Adrenal gland (tissue), 9 donors: ENCODE measurements at regions not wholly inside any gene's neighbourhood (a gene's known extent, or its start where the extent isn't known, plus 50 kb on each side); places are given as distances from the start of the nearest gene placed in this dataset.
"Not testable (repeated sequence)": the region's sequence is repeated elsewhere in the genome, so short reads cannot be mapped to it uniquely, and the experiment has no call there.

ENCODE experiments used
- DNase-seq, 7 donors: peaks; one replicate each; pipeline ENCODE4 v3.0.0-alpha.2; 2019 to 2020
- H3K27ac ChIP-seq, 5 donors: fragments of 200-600 bp; sonication (generic) in 4 of 5; 1 replicate in 3 of 5; 2 replicates in 2 of 5; pipeline versions ENCODE4 v1.5.1 to v1.8.0; 2016 to 2020; ENCODE audit warnings: mild to moderate bottlenecking in 1 of 5
- H3K27me3 ChIP-seq: fragments of 200-600 bp; 2 replicates; pipeline ENCODE4 v1.8.0; 2021
- H3K36me3 ChIP-seq, 2 donors: fragments of 200-600 bp; replicated peaks in 1 of 2; 1 replicate in 1 of 2; 2 replicates in 1 of 2; pipeline versions ENCODE4 v1.5.1 to v1.8.0; 2018 to 2022
- H3K4me1 ChIP-seq, 2 donors: fragments of 200-600 bp; replicated peaks in 1 of 2; 1 replicate in 1 of 2; 2 replicates in 1 of 2; pipeline versions ENCODE4 v1.5.1 to v1.8.0; 2018 to 2021
- H3K4me3 ChIP-seq, 4 donors: fragments of 200-600 bp; sonication (generic) in 3 of 4; one replicate each; pipeline ENCODE4 v1.5.1; 2016 to 2018
- H3K9me3 ChIP-seq, 3 donors: fragments of 200-600 bp; sonication (generic) in 1 of 3; replicated peaks in 1 of 3; 1 replicate in 2 of 3; 2 replicates in 1 of 3; pipeline versions ENCODE4 v1.5.1 to v1.8.0; 2016 to 2021
- CTCF ChIP-seq, 6 experiments: fragments of 450-650 bp in 4 of 6; fragments of 200-600 bp in 2 of 6; sonication (generic) in 1 of 6; IDR thresholded peaks; 1 replicate in 5 of 6; 2 replicates in 1 of 6; pipeline versions ENCODE4 v1.5.1 to v1.8.0; 2016 to 2021; ENCODE audit warnings: antibody characterized with exemption in 6 of 6, mild to moderate bottlenecking in 2 of 6, moderate library complexity in 1 of 6
- POLR2A ChIP-seq, 2 donors: fragments of 450-650 bp; IDR thresholded peaks; one replicate each; pipeline ENCODE4 v1.6.1; 2017; ENCODE audit warnings: antibody characterized with exemption in 2 of 2, mild to moderate bottlenecking in 2 of 2, moderate library complexity in 1 of 2
- WGBS, 4 donors: extraction: QIAGEN DNeasy Blood & Tissue Kit in 2 of 4; methylation state at CpG; one replicate each; pipeline versions ENCODE4 v1.1.5 to v1.1.7; 2013 to 2017; 5-methylcytosine and 5-hydroxymethylcytosine counted together
- intact Hi-C, 2 donors: fragments of 100-400 bp; cut with DNase I; formaldehyde crosslinking; loops; one replicate each; pipeline versions ENCODE4 v1.14.1 to v1.15.0; 2022 to 2023
- donor health status: healthy with polysubstance abuse.
- donor health status: Bipolar disorder and iron deficiency.
- donor health status: DM: yes; HTN: yes; CAD: no.
- donor health status: DM: no; HTN: no; CAD: no.
- donor health status: DM: no; HTN: no; CAD: no.

GRCh38 chr4:77284036-77284435 is 127.0 kb downstream of the CCNG2 start:
- Histone ChIP-seq H3K4me3 (no peak overlapping the region), H3K36me3 (no peaks in the 10 kb centered on the region), H3K27ac (no peak overlapping the region), H3K27me3 (no peaks in the 10 kb centered on the region), H3K4me1 (no peaks in the 10 kb centered on the region), H3K9me3 (no peaks in the 10 kb centered on the region)
- intact Hi-C loops, result no loop called here
- 5 to 82% (median 54%) methylated on average over 2 of the region's 2 CpGs for WGBS, 4 donors
- TF ChIP-seq CTCF (IDR thresholded peaks at IDR 0.05) (no peak), POLR2A (IDR thresholded peaks at IDR 0.05) (no peak)
- no peak for DNase-seq

DNA sequence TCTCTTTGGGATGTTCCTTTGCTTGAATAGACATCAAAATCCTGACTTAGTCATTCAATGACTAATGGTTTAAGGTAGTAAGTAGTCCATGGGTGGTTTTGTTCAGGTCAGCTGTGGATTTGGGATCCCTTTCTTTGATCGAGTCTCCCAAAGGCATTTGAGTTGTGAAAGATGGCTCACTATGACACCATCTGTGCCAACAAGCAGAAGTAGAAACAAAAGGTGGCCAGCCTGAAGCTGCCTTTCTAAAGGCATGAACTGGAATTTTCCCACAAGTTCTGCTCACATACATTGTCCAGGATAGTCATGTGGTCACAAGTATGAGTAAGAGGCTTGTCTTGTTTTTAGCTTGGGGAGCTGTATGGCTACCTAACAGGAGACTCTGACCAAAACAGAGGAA is 129.9 kb downstream of the CCNG2 start:
- no peak overlapping the region for H3K27ac ChIP-seq
- H3K27me3 ChIP-seq, result no peaks in the 10 kb centered on the region
- H3K4me1 ChIP-seq, result no peaks in the 10 kb centered on the region
- H3K4me3 ChIP-seq, result no peak overlapping the region
- DNase-seq, result no peak
- no peaks in the 10 kb centered on the region for H3K9me3 ChIP-seq
- 64 to 91% (median 82%) methylated on average over 1 of the region's 1 CpG for WGBS, 4 donors
- intact Hi-C loops, result no loop called here
- H3K36me3 ChIP-seq, result no peaks in the 10 kb centered on the region
- TF ChIP-seq POLR2A (IDR thresholded peaks at IDR 0.05), result no peak
- TF ChIP-seq CTCF (IDR thresholded peaks at IDR 0.05), result no peak

DNA sequence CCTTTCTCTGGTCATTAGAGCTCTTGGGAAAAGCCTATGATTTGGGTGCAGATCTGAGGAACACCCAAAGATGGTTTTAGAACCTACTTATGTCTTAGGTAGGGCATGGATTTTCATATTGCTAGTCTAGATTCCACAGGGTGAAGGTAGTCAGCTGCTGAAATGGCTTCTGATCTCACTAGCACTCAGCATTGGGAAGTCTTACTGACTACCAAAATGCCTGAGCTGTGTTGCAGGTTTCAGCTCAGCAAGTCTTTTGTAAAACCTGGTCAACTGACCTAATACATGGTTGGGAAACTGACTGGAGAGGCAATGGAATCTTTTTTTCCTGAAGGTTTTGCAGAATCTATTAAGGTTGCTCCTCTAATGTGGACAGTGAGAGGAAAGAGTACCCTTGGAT is 136.4 kb downstream of the CCNG2 start:
- TF ChIP-seq POLR2A (IDR thresholded peaks at IDR 0.05), result no peak
- no peak for TF ChIP-seq CTCF (IDR thresholded peaks at IDR 0.05)
- no peaks in the 10 kb centered on the region for H3K36me3 ChIP-seq
- intact Hi-C loops, result no loop called here

GRCh38 chr4:77300996-77301395 is 144.0 kb downstream of the CCNG2 start:
- H3K9me3 ChIP-seq, intact Hi-C loops, H3K4me3 ChIP-seq, DNase-seq, H3K4me1 ChIP-seq, H3K27me3 ChIP-seq, H3K27ac ChIP-seq, H3K36me3 ChIP-seq: not testable (repeated sequence)
- whole genome bisulfite sequencing, 4 donors, result 33 to 100% (median 41%) methylated on average over 1 to 3 of the region's 3 CpGs

More for the DNA sequence above, 136.4 kb downstream of the CCNG2 start:
- Histone ChIP-seq H3K4me3 (no peak overlapping the region), H3K9me3 (no peaks in the 10 kb centered on the region), H3K4me1 (no peaks in the 10 kb centered on the region), H3K27ac (no peak overlapping the region), H3K27me3 (no peaks in the 10 kb centered on the region)
- no peak for DNase-seq

GRCh38 chr4:77305766-77306165 is 148.8 kb downstream of the CCNG2 start:
- Histone ChIP-seq H3K27ac (no peak overlapping the region), H3K27me3 (no peaks in the 10 kb centered on the region), H3K36me3 (no peaks in the 10 kb centered on the region), H3K9me3 (no peaks in the 10 kb centered on the region), H3K4me3 (no peak overlapping the region), H3K4me1 (no peaks in the 10 kb centered on the region)
- intact Hi-C loops, result no loop called here
- no peak for TF ChIP-seq POLR2A (IDR thresholded peaks at IDR 0.05)
- TF ChIP-seq CTCF (IDR thresholded peaks at IDR 0.05), result no peak
- WGBS, 4 donors, result 33 to 58% (median 43%) methylated on average over 2 of the region's 2 CpGs
- no peak for DNase-seq
